GM18508 (cell line): ENCODE measurements at regions not wholly inside any gene's neighbourhood (a gene's known extent, or its start where the extent isn't known, plus 50 kb on each side); places are given as distances from the start of the nearest gene placed in this dataset.
"Not testable (repeated sequence)": the region's sequence is repeated elsewhere in the genome, so short reads cannot be mapped to it uniquely, and the experiment has no call there.

Experiments
- ATAC-seq: cut with Tn5 transposase; IDR thresholded peaks from one replicate; pipeline ENCODE4 v1.9.1; 2021; ENCODE audit warnings: moderate number of reproducible peaks; ENCODE audit not compliant: insufficient read depth, unreplicated experiment

DNA sequence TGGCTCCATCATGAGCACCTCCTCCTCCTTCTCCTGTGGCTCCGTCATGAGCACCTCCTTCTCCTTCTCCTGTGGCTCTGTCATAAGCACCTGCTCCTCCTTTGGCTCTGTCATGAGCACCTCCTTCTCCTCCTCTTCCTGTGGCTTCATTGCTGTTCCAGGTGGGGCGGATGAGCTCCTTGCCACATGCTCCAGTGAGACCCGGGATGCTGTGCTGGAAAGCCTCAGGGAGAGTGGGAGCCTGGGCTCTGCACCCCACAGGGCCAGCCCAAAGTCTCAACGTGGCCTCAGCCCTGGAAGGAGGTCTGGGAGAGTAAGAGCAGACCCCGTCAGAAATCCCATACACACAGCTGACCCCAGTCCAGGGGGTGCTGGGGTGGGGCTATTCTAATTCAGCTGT is 380.7 kb downstream of the TCERG1L start:
- ATAC-seq, result no peak

DNA sequence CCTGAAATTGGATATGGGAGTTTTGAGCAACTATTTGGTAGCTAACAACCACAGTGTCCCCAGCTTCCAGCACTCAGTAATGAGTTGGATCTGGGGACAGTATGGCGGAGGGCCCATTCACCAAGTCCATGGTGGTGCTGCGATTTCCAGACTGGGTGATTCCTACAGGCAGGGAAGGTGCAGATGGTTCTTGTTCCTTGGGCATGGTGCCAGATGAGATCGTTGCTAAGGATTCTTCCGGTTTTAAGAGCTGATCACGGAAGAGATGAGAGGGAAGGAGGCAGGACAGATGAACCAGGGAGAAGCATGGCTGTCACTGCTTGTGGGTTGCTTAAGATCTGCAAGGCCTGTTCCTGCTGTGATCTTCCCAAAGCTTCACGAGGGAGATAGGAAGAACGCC is 380.3 kb downstream of the TCERG1L start:
- ATAC-seq, result no peak

DNA sequence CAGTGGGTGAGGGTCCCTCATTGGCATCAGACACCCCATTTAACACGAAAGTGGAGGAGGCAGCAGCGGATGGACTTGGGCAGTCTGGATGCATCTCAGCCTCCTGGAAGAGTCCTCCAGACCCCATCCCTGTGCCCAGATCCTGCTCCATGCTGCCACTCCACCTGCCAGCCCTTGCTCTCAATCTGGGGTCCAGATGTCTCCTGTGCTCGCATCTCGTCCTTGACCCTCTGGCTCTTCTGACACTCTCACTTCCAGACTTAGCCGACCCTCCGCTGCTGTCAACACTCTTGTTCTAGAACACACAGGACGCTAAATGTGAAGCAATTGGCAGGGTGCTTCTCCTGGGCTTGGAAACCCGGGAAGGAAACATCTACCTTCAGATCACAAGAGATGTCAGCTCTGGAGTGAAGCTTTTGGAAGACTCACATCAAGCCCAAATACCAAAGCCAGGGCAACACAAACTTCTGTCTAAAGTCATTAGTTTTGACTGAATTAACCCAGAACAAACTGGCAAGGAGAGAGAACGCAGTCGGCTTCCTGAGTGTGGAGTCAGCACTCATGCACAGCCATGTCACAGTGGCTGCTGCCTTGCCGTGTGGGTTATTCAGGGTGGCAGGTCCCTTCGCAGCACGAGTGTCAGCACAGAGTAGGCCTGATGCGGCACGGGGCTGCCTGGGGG is 379.1 kb downstream of the TCERG1L start:
- ATAC-seq, result no peak

DNA sequence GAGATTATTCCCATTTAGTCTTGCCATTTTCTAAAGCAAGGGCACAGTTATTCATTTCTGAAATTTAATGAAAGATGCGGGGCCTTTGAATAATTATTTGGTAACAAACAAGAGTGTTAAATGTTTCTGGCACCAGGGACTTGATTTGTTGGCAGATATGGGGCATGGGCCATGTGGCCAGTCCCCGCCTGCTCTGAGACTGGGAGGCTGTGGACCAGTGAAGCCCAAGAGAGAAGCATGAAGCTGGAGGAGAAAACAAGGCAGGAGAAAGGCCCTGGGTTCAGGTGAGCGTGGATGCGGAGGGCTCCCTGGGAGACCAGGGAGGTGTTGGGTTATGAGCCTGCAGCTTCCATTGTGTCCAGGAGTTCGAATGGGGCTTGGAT is 378.5 kb downstream of the TCERG1L start:
- no peak for ATAC-seq

DNA sequence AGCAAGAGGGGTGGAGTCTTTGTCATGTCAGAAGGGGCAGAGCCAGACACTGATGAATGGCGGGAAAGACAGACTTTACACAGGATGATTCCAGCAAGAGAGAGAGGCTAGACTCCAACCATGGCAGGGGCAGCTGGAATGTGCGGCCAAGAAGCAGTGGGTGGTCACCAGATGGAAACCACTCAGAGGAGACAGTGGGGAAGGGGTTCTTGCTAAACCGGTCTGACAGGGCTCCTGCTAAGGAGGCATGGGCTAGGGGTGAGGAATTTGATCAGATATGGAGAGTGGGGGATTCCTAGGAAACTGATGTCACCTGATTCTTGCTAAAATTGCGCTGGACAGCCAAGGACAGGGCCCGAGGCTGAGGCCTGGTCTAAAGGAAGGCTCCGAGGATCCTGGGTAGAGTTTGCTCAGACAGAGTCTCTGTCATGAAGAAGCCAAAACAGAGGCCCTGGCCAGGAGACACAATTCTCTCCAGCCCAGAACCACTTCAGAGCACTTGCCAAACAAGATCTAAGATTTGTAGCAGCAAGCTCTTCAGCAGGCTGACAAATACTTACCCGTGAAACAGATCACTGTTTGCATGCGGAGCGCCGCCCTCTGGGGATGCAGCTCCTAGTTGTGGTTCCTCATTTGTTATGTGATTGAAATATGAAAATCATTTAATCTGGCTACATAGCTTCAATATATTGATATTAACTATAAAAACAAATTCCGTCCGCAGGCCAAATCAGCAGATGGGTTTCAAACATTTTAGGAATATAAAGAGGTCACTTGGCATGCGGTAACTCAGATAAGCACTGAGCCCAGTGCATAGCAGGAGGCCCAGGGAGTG is 377.0 kb downstream of the TCERG1L start:
- no peak for ATAC-seq

DNA sequence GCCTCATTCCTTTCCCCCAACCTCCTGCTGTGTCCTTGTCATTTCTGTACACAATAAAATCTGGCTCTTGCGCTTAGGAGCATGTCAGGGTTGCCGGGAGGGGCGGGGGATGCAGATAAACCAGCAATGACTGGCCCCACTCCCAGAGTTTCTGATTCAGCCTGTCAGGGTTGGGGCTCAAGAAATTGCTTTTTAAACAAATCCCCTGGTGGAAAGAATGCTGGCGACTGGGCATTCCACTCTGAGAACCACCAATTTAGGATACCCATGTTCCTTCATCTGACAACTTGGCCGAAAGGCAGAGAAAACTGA is 376.4 kb downstream of the TCERG1L start:
- ATAC-seq, result no peak

DNA sequence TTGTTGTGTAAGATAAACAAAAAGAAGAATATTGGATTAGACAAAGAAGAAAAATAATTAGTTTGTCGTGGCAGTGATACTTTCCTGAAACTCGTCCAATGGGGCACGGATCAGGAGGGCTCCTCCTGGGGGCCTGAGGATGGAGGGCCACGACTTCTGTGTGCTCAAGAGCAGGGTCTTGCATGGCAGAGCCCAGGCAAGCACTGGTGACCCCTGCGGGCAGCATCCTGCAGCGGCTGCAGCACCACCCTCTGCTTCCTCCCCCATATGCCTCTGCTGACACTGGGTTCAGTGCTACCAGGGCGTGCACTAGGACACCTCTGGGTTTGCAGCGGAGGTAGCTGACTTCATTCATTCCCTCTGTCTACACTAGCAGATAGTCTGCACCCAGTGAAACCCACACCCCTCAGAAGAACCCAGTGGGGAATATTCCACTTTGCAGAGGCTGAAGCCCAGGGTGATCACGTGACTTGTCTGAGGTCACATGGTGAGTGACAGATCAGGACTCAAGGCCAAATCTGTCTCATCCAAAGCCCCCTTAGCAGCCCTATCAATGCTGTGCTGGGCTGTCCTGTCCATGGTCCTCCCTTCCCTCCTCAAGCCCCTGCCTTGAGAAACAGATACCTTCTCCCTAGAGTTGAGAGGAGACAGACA is 375.5 kb downstream of the TCERG1L start:
- ATAC-seq, result no peak

DNA sequence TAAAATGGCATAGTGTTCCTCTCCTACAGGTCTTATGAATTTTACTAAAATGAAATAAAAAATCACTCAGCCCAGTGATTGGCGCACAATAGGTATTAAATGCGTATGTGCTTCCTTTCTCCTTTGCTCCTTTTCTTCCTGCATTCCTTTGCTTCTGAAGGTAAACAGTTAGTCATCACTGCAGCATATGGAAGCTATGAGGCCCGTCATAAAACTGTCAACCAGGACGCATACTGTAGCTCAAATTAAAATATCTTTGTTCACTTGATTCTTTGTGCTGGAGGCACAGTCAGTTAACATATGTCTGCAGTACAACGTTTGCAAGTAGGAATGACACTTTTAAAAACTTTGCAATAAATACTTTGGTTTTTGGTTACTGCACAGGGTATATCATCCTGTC is 374.7 kb downstream of the TCERG1L start:
- no peak for ATAC-seq

DNA sequence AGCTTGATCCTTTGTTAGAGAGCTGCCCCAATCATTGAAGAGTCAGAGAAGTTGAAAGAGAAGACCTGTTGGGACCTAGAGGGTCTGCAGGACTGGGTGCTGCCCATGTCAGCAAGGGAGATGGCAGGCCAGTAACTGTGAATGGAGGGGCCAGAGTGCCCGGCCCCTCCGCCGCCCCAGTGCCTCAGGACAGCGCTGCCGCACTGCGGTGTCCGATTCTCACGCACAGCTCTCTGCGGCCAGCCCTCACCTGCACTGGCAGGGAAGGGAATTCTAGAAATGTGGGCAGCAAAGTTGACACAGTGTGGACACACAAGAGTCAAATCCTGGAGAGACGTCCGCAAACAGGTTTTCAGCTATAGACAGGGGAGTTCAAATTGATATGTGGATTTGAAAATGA is 373.5 kb downstream of the TCERG1L start:
- ATAC-seq, result no peak

DNA sequence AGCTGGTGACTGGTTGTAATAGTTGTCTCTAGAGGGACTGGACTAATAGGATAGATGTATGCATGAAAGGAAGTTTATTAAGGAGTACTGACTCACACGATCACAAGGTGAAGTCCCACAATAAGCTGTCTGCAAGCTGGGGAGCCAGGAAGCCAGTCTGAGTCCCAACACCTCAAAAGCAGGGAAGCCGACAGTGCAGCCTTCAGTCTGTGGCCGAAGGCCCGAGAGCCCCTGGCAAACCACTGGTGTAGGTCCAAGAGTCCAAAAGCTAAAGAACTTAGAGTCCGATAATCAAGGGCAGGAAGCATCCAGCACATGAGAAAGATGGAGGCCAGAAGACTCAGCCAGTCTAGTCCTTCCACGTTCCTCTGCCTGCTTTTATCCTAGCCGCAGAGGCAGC is 372.6 kb downstream of the TCERG1L start:
- ATAC-seq, result not testable (repeated sequence)

DNA sequence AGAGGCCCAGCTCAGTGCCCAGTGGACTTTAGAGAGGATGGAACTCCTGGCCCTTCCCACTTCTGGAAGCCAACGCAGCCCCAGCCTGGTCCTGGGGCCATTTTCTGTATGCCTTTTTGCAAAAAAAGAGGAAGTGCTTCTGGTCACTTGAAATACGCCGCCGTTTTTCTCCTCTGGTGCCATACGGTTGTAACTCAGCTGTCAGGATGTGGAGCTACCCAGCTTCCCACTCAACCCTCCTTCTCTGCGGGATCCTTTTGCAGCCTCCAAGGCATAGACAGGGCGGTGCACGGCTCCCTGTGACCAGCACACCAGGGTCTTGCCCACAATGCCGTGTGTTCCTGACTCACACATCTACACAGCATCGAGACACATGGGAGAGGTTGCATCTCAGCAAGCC is 369.6 kb downstream of the TCERG1L start:
- no peak for ATAC-seq

DNA sequence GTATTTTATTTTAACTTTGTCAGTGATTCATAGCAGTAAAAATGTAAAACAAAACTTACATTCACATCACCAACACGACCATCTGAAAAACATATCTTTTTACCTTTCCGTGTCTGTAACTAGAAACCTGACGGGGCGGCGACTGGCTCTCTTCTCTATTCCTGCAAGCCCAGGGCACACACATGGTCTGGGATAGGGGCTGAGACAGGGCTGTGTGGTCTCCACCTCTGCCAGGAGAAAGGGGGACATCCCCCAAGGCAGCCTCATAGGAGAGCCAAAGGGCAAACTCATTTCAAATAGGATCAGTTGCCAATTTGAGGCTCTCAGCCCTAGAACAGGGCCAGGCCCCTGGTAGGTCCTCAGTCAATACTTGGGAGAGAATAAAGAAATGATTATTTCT is 359.4 kb downstream of the TCERG1L start:
- ATAC-seq, result no peak

DNA sequence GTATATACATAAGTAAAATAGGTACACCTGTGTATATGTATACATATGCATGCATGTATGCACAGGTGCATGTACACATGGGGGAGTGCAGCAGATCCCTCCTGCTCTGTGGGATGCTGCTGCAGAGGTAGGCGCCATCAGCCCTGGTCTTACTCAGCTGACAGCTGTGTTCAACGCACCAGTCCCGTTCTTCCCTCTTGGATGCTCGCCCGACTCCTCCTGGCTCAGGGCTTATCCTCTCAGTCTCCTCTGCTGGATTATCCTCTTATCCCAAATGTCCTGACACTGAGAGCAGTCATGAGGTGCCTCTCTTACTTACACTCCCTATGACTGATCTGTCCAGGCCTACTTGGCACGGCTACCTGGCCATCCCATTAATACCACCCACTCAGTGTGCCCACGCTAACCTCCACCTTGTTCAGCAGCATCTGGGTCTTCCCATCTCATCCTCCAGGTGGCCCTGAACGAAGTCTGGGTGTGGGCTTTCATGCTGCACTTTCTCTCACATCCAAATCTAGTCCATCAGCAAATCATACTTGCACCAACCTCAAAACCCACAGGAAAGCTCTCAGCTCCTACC is 357.1 kb downstream of the TCERG1L start:
- ATAC-seq, result no peak

DNA sequence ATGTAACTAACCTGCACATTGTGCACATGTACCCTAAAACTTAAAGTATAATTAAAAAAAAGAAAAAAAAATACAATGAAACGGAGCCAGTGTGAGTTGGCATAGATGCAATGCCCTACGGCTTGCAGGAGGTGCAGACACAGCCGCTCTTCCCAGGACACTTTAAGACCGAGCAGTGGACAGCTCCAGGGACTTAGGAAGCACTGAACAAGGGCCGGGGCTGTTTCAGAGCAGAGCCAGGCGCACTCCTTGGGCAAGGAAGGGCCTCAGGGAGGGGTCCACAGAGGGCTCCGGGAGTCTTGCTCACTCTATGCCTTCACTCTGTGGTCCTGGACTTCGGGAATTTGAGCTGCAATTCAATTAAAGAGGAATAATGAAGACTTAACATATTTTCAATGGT is 355.3 kb downstream of the TCERG1L start:
- ATAC-seq, result no peak

DNA sequence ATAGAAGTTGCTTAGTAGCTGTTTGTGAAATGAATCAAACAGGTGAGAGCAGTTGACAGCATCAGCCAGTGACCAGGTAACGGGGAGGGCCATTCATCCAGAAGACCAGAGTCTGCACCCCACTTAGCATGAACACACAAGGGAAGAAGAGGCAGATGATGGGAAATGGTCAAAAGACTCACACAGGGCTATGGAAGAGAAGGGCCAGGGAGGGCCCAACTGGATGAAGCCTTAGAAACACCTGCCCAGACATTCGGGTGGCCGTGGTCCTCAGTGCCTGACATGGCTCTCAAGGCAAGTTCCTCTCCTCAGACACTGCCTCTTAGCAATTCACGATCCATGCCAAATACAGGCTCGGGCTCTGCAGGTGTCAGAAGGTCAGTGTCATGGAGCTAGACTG is 354.1 kb downstream of the TCERG1L start:
- ATAC-seq, result no peak

DNA sequence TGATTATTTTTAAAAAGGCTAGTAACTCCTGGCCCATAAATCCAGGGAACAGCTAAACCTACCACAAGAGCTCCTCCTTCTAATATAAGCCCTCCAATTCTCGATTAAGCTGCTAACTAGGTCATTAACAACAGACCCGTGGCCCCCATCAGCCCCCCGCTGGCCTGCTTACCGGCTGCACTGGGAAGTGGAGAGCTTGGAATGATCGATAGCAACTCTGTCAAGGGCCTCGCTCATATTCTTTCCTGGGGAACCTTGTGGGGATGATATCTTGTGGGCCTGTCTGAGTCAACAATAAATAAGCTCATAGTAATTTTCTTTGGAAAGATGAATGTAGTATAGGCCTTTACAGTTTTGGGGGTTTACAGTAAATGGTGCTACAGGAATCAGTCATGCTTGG is 353.5 kb downstream of the TCERG1L start:
- ATAC-seq, result no peak

DNA sequence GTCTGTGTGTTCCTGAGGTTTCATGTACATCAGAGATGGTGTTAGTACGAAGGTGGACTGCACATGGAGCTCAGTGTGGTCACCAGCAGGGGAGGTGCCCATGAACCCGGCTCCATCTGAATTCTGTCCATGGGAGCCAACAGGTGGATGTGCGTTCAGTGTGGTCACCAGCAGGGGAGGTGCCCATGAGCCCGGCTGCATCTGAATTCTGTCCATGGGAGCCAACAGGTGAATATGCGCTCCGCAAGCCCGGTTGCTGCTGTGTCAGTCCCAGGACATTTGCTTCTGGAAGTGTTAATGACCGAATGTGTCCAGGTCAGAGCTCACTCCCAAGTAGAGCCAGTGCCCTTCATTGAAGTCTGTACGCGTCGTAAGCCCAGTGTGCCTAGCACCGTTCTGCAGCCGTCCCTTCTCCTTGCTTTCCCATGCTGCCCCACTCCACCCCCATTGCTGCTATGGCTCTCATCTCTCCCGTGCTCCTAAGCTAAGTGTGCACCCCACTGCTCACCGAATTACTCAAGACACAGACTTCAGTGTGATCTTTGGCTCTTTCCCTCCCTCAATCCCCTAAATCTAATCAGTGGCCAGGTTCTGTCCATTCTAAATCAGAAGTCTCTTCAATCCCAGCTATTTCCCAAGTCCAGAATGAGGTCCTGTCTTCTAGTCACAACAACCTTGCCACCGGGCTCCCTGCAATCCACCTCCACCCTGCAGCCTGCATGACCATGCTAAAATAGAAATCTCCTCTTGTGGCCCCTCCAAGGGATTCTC is 352.4 kb downstream of the TCERG1L start:
- ATAC-seq, result no peak

DNA sequence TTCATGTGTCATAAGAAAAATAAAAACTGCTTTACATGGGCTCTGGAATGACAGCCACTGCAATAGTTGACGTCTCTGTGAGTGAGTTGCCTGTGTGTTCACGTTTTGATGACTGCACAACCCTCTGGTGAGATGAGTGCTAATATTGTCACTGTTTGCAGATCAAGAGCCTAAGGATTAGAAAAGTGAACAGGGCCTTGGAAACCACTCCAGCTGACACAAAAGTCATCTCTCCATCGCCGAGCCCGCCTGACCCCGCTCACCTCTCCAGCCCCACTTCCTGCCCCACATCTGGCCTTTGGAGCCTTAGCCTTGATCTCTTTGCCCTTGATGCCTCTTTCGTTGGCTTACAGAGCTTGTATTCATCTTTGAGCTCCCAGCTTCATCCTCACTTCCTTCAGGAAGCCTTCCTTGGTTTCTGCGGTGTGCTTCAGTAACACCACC is 351.7 kb downstream of the TCERG1L start:
- no peak for ATAC-seq

DNA sequence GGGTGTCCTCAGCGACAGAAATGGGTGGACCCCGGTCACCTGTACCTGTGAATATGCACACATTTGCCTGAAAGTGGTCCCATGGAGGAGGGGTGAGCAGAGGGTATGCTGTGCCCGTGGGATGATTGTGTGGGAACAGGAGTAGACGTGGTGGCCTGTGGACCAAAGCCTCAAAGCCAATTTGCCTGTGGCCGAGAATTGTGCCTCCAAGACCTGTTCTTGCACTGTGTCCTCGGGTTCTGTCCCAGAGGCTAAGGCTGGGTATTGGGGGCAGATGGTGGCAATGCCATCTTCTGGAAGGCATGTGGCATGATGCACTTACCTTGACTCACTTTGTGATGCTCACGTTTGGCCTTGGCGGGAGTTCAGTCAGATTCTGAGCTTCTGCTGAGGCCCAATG is 351.0 kb downstream of the TCERG1L start:
- ATAC-seq, result no peak

DNA sequence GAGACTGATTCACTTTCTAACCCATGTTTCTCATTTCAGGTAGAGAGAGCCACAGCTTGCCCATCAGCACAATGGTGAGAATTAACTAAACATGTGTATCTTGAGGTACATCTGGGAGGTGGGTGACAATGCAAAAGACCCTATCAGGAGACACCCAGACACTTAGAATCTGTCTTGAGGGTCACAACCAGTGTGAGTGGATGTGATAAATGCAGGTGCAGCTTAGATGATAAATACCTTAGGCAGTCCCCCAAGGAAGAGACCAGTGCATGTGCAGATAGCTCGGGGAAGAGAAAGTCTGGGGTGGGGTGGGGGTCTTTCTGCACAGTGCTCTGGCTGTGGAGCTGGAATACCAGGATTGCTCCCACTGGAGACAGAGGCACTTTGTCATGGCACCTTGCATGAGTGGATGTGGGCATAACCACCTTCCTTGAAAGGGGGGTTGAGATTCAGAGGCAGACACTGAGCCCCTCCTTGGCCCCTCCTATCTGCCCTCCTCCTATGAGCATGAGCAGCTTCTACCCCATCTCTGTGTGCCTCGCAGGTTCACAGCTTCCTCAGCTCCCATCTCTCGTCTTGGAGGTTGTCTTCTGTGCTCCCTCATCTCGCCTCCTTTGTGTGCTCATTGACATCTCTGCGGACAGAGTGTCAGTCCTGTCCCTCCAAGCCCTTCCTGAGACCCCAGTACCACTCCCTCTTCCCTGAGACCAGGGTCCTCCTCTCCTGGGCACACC is 349.8 kb downstream of the TCERG1L start:
- ATAC-seq, result no peak
